ENCODE measurements at regions not wholly inside any gene's neighbourhood (a gene's known extent, or its start where the extent isn't known, plus 50 kb on each side); places are given as distances from the start of the nearest gene placed in this dataset.

DNA sequence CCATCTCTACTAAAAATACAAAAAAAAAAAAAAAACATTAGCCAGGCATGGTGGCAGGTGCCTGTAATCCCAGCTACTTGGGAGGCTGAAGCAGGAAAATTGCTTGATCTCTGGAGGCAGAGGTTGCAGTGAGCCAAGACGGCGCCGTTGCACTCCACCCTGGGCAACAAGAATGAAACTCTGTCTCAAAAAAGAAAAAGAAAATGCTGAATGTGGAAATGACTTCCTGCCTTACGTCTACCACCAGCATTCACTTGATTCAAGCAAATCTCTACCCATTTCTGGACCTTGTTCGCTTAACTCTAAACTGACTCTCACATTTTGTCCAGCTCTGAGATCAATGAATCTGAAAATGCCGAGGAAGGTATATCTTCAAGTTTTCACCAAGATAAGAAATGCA is 825.3 kb downstream of the TRIB2 start:
- H3K9ac ChIP-seq (ENCODE audit: low read depth, low read length): no peak overlapping the region
- no peaks in the 10 kb centered on the region for H3K36me3 ChIP-seq (ENCODE audit: insufficient read depth, low read length)
- H3K9me3 ChIP-seq (ENCODE audit: control insufficient read depth, insufficient read depth, low read length): no peaks in the 10 kb centered on the region
- no peaks in the 10 kb centered on the region for H3K4me1 ChIP-seq (ENCODE audit: insufficient read depth, low read length)

DNA sequence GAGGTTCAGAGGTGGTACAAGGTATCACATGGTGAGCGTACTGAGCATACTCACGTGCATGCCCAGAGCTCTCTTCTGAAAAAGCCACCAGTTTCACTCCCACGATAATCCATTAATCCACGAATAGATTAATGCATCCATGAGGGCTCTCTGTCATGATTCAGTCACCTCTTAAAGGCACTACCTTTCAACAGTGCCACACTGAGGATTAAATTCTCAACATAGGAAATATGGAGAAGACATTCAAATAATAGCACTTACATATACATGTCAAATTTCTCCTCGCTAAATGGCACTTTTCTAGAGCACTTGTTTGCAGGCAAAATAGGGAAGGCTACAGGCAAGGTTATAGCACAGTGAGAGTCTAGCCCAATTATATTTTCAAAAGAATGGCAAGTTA is 825.9 kb downstream of the TRIB2 start:
- no peak overlapping the region for H3K9ac ChIP-seq (ENCODE audit: low read depth, low read length)
- no peaks in the 10 kb centered on the region for H3K9me3 ChIP-seq (ENCODE audit: control insufficient read depth, insufficient read depth, low read length)
- no peaks in the 10 kb centered on the region for H3K4me1 ChIP-seq (ENCODE audit: insufficient read depth, low read length)
- H3K36me3 ChIP-seq (ENCODE audit: insufficient read depth, low read length): no peaks in the 10 kb centered on the region

DNA sequence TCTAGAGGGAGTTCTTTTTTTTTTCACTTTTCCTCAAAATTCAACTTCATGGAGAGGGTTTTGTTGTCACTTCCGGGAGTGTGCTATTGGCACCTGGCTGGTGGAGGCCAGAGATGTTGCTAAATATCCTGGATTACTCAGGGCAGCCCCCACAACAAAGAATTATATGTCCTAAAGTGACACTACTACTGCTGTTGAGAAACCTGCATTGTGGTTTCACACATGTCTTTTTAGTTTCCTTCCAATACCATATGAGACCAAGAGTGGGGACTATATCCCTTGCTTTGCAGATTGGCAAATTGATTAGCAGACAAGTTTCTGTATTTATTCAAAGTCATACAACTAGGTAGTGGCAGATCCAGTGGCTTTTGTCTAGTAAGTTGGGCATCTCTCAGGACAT is 826.8 kb downstream of the TRIB2 start:
- Histone ChIP-seq H3K9me3 (ENCODE audit: control insufficient read depth, insufficient read depth, low read length) (no peaks in the 10 kb centered on the region), H3K36me3 (ENCODE audit: insufficient read depth, low read length) (no peaks in the 10 kb centered on the region), H3K4me1 (ENCODE audit: insufficient read depth, low read length) (no peaks in the 10 kb centered on the region), H3K9ac (ENCODE audit: low read depth, low read length) (no peak overlapping the region)

- Histone ChIP-seq H3K9me3 (ENCODE audit: control insufficient read depth, insufficient read depth, low read length) (no peaks in the 10 kb centered on the region), H3K36me3 (ENCODE audit: insufficient read depth, low read length) (no peaks in the 10 kb centered on the region), H3K4me1 (ENCODE audit: insufficient read depth, low read length) (no peaks in the 10 kb centered on the region), H3K9ac (ENCODE audit: low read depth, low read length) (no peak overlapping the region)
Measured at GRCh38 chr2:13545320-13545719, 828.6 kb downstream of the TRIB2 start.

GRCh38 chr2:13546131-13546530 is 829.4 kb downstream of the TRIB2 start:
- H3K9ac ChIP-seq (ENCODE audit: low read depth, low read length): no peak overlapping the region
- no peaks in the 10 kb centered on the region for H3K36me3 ChIP-seq (ENCODE audit: insufficient read depth, low read length)
- H3K4me1 ChIP-seq (ENCODE audit: insufficient read depth, low read length): no peaks in the 10 kb centered on the region
- H3K9me3 ChIP-seq (ENCODE audit: control insufficient read depth, insufficient read depth, low read length): no peaks in the 10 kb centered on the region

GRCh38 chr2:13550285-13551231 is 833.8 kb downstream of the TRIB2 start:
- Histone ChIP-seq H3K36me3 (ENCODE audit: insufficient read depth, low read length) (no peaks in the 10 kb centered on the region), H3K9me3 (ENCODE audit: control insufficient read depth, insufficient read depth, low read length) (no peaks in the 10 kb centered on the region), H3K4me1 (ENCODE audit: insufficient read depth, low read length) (no peaks in the 10 kb centered on the region), H3K9ac (ENCODE audit: low read depth, low read length) (no peak overlapping the region)

DNA sequence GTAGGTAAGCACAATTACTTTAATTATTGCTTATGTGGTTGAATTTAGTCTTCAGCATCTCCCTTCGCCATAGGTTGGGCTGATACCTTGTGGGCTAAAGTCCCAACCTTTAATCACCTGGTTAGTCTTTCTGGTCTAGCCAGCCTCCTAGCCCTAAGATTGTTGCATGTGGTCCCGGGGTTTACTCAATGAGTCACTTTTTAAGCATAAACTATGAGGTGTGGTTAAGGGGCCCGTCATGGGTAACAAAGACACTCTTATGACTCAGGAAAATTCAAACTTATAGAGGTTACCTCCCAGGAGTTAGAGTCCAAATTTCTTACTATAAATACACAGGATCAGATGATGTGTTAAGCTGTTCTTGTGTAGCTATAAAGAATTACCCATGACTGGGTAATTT is 841.6 kb downstream of the TRIB2 start:
- Histone ChIP-seq H3K9ac (ENCODE audit: low read depth, low read length) (no peak overlapping the region), H3K36me3 (ENCODE audit: insufficient read depth, low read length) (no peaks in the 10 kb centered on the region), H3K9me3 (ENCODE audit: control insufficient read depth, insufficient read depth, low read length) (no peaks in the 10 kb centered on the region), H3K4me1 (ENCODE audit: insufficient read depth, low read length) (no peaks in the 10 kb centered on the region)

DNA sequence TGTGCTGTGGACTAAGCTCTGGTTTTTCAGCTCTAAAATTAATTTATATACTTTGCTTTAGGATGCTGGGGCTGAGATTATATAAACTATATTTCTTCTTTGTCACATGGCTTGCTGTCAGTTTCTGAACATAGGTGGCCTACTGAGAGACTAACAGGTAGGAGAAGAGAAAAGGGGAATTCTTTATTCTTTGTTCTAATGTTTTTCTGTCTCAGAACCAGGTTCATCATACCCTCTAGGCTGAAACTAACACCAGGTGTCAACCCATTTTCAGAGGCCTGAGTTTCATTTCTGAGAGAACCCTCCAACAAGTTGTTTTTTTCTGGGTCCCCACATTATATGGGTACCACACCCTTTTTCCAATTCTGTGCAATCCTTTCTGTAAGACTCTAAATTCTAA is 843.6 kb downstream of the TRIB2 start:
- H3K9ac ChIP-seq (ENCODE audit: low read depth, low read length): no peak overlapping the region
- no peaks in the 10 kb centered on the region for H3K36me3 ChIP-seq (ENCODE audit: insufficient read depth, low read length)
- H3K4me1 ChIP-seq (ENCODE audit: insufficient read depth, low read length): no peaks in the 10 kb centered on the region
- H3K9me3 ChIP-seq (ENCODE audit: control insufficient read depth, insufficient read depth, low read length): no peaks in the 10 kb centered on the region

DNA sequence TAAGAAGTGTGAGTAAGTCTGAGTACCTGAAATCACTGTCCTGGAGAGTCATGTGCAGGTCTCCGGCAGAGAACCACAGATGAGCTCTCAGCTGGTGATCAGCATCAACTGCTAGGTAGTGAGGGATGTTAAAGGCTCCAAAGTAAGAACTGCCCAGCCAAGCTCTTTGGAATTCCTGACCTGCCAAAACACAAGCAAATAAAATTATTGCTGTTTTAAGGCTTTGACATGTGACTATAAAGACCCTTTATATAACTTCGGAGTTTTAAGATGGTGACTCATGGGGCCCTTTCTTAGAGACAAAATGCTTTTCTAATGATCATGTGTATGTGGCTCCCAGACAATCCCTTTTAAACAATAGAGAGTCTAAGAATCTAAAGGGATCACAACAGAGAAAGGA is 855.7 kb downstream of the TRIB2 start:
- Histone ChIP-seq H3K9me3 (ENCODE audit: control insufficient read depth, insufficient read depth, low read length) (no peaks in the 10 kb centered on the region), H3K9ac (ENCODE audit: low read depth, low read length) (no peak overlapping the region), H3K4me1 (ENCODE audit: insufficient read depth, low read length) (no peaks in the 10 kb centered on the region), H3K36me3 (ENCODE audit: insufficient read depth, low read length) (no peaks in the 10 kb centered on the region)

DNA sequence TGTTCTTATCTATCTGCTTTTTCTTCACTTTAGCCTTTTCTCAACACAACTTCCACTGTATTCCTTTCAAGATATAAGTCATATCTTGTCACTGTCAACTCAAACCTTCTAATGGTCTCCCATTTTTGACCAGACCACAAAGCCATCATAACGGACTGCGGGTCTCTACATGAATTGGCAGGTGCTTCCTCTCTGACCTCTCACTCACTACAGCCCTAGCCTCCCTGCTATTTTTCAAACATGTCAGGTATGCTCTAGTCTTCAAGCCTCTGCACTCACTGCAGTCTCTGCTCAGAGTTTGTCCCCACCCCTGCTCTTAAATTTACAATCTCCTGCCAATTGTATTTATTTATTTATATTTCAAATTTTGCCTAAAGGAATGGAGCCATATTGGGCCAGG is 858.1 kb downstream of the TRIB2 start:
- Histone ChIP-seq H3K9ac (ENCODE audit: low read depth, low read length) (no peak overlapping the region), H3K4me1 (ENCODE audit: insufficient read depth, low read length) (no peaks in the 10 kb centered on the region), H3K36me3 (ENCODE audit: insufficient read depth, low read length) (no peaks in the 10 kb centered on the region), H3K9me3 (ENCODE audit: control insufficient read depth, insufficient read depth, low read length) (no peaks in the 10 kb centered on the region)

DNA sequence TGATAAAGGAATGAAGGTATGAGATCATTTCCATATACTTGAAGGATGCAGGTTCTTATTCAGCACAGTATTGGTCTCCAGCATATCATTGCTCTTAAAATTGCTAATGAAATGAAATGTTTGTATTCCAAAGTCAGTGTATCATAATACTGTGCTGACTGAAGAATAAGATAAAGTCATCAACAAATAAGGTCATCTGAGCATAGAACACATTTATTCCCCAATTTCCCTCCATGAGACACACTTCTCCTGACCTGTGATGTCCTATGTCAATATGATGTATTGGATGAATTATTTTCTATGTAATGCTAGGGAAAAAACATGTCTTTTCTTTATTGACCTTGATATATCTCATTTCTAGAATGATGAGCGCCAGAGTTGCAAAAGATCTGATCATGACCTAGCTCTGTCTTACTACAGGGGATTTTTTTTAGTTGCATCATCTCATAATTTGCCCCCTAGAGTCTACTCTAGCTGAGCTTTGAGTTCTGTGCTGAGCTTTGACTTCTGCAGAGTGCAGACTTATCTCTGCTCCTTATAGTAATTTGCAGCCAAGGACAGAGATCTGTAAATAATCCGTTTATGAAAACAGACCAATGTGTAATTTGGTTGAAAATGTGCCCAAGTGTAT is 859.8 kb downstream of the TRIB2 start:
- Histone ChIP-seq H3K9ac (ENCODE audit: low read depth, low read length) (no peak overlapping the region), H3K4me1 (ENCODE audit: insufficient read depth, low read length) (no peaks in the 10 kb centered on the region), H3K9me3 (ENCODE audit: control insufficient read depth, insufficient read depth, low read length) (no peaks in the 10 kb centered on the region), H3K36me3 (ENCODE audit: insufficient read depth, low read length) (no peaks in the 10 kb centered on the region)

GRCh38 chr2:13578547-13578946 is 861.8 kb downstream of the TRIB2 start:
- Histone ChIP-seq H3K36me3 (ENCODE audit: insufficient read depth, low read length) (no peaks in the 10 kb centered on the region), H3K9me3 (ENCODE audit: control insufficient read depth, insufficient read depth, low read length) (no peaks in the 10 kb centered on the region), H3K9ac (ENCODE audit: low read depth, low read length) (no peak overlapping the region), H3K4me1 (ENCODE audit: insufficient read depth, low read length) (no peaks in the 10 kb centered on the region)

DNA sequence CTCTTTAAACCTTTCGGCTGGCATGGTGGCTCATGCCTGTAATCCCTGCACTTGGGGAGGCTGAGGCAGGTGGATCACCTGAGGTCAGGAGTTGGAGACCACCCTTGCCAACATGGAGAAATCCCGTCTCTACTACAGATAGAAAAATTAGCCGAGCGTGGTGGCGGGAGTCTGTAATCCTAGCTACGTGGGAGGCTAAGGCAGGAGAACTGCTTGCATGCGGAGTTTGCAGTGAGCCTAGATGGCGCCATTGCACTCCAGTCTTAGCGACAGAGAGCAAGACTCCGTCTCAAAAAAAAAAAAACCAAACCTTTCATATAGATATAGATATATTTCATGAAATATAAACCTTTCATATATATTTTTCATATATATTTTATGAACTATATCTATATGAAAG is 864.7 kb downstream of the TRIB2 start:
- Histone ChIP-seq H3K9me3 (ENCODE audit: control insufficient read depth, insufficient read depth, low read length) (no peaks in the 10 kb centered on the region), H3K36me3 (ENCODE audit: insufficient read depth, low read length) (no peaks in the 10 kb centered on the region), H3K9ac (ENCODE audit: low read depth, low read length) (no peak overlapping the region), H3K4me1 (ENCODE audit: insufficient read depth, low read length) (no peaks in the 10 kb centered on the region)

GRCh38 chr2:13583609-13584008 is 866.9 kb downstream of the TRIB2 start:
- Histone ChIP-seq H3K36me3 (ENCODE audit: insufficient read depth, low read length) (no peaks in the 10 kb centered on the region), H3K9me3 (ENCODE audit: control insufficient read depth, insufficient read depth, low read length) (no peaks in the 10 kb centered on the region), H3K4me1 (ENCODE audit: insufficient read depth, low read length) (no peaks in the 10 kb centered on the region), H3K9ac (ENCODE audit: low read depth, low read length) (no peak overlapping the region)

DNA sequence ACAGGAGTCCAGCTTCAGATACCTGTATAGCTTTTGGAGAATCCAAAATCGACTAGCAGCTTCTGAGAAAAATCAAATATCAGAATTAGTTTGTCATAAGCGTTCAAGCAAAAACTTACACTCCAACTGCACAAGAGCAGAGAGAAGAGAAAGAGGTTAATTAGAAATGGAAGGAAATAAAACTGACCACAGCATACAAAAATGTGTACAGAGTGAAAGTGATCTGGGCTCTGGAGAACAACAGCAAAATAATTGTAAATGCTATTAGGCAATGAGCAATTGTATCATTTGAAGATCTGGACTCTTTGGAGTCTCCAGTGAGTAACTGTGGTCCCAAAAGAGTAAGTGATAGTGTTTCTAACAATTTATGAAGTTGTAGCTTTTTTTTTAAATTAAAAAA is 867.3 kb downstream of the TRIB2 start:
- Histone ChIP-seq H3K4me1 (ENCODE audit: insufficient read depth, low read length) (no peaks in the 10 kb centered on the region), H3K9me3 (ENCODE audit: control insufficient read depth, insufficient read depth, low read length) (no peaks in the 10 kb centered on the region), H3K36me3 (ENCODE audit: insufficient read depth, low read length) (no peaks in the 10 kb centered on the region), H3K9ac (ENCODE audit: low read depth, low read length) (no peak overlapping the region)
